Fibroblast of mammary gland (primary cell): ENCODE measurements at regions not wholly inside any gene's neighbourhood (a gene's known extent, or its start where the extent isn't known, plus 50 kb on each side); places are given as distances from the start of the nearest gene placed in this dataset.

Experiments used
- DNase-seq: peaks from one replicate; pipeline ENCODE4 v3.0.0-alpha.2; 2010; ENCODE audit warnings: low read depth
- H3K4me3 ChIP-seq: 2 replicates; pipeline ENCODE4 v1.5.1; 2011; ENCODE audit warnings: low read depth, mild to moderate bottlenecking, low read length, moderate library complexity; ENCODE audit not compliant: control insufficient read depth
- TF ChIP-seq, protein P1 (sequence below): conservative IDR thresholded peaks from 2 replicates; pipeline ENCODE4 v1.5.1; 2011; ENCODE audit warnings: low read depth, low read length, inconsistent platforms; ENCODE audit not compliant: control insufficient read depth, insufficient read depth

GRCh38 chr20:56157530-56158203 lies 90.9 kb upstream of the MC3R start:
- DNase-seq: no peak
- H3K4me3 ChIP-seq: no peak overlapping the region
- TF ChIP-seq, protein P1, sequence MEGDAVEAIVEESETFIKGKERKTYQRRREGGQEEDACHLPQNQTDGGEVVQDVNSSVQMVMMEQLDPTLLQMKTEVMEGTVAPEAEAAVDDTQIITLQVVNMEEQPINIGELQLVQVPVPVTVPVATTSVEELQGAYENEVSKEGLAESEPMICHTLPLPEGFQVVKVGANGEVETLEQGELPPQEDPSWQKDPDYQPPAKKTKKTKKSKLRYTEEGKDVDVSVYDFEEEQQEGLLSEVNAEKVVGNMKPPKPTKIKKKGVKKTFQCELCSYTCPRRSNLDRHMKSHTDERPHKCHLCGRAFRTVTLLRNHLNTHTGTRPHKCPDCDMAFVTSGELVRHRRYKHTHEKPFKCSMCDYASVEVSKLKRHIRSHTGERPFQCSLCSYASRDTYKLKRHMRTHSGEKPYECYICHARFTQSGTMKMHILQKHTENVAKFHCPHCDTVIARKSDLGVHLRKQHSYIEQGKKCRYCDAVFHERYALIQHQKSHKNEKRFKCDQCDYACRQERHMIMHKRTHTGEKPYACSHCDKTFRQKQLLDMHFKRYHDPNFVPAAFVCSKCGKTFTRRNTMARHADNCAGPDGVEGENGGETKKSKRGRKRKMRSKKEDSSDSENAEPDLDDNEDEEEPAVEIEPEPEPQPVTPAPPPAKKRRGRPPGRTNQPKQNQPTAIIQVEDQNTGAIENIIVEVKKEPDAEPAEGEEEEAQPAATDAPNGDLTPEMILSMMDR: no peak

GRCh38 chr20:56158489-56158888 lies 90.0 kb upstream of the MC3R start:
- no peak for DNase-seq
- no peak overlapping the region for H3K4me3 ChIP-seq
- TF ChIP-seq, protein P1: no peak

DNA sequence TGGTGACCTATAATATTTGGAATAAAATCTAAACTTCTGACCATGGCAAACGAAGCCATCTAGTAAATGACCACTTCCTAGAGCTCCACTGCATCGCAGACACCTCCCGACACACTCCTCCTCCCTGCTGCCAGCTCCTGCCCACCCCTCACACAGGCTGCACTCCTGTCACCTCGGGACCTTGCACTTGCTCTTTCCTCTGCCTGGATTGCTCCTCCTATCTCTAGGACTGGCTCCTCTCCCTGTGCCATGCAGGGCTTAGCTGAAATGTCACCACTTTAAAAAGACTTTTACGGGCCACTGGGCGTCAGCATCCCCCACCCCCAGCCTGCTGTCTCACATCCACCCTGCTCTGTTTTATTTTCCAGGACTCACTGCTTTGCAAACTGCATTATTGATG lies 87.6 kb upstream of the MC3R start:
- no peak overlapping the region for H3K4me3 ChIP-seq
- no peak for DNase-seq
- TF ChIP-seq, protein P1: no peak

DNA sequence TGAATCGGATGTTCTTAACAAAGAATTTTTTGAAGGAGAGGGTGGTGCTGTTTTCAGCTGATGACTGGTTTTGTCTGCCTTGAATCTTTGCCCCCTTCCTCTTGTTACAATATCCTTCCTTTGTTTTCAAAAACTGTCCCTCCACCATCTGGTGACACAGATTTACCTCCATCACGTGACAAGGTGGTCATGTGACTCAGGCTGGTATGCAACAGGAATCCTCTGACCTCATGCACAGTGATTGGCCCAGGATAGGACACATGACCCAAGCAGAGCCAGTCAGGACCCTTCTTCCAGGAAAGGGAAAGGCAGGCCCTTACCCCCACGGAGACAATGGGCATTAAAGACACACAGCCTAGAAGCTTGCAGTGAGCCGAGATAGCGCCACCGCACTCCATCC lies 84.7 kb upstream of the MC3R start:
- TF ChIP-seq, protein P1: no peak
- no peak for DNase-seq
- H3K4me3 ChIP-seq: no peak overlapping the region

DNA sequence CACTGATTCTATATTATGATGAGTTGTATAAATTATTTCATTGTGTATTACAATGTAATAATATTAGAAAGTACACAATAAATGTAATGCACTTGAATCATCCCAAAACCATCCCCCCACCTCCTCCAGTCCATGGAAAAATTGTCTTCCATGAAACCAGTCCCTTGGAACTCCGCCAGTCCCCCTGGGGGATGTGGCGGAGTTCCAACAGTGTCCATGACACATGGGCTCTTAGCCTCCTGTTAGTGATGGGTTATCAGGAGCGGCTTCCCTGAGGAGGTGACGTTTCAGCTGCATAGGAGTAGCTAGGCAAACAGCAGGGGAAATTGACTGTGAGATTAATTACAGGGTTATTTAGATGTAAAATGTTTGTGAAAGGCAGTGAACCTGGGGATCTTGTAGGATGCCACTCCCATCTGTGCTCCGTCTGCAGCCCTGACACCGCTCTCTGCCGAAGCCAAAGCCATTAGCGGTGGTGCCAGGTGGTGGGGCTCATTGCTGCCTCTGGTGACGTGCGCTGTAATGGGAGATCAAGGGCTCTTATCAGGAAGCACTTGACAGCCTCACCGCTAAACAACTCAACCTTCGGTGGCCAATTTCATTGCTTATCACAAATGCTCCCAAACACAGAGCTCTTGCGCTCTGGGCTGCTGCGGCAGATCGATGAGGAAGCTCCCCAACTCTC lies 81.6 kb upstream of the MC3R start:
- DNase-seq: no peak
- no peak overlapping the region for H3K4me3 ChIP-seq
- TF ChIP-seq, protein P1: no peak

GRCh38 chr20:56171087-56172012 lies 77.2 kb upstream of the MC3R start:
- no peak for DNase-seq
- no peak overlapping the region for H3K4me3 ChIP-seq
- TF ChIP-seq, protein P1: no peak
